ENCODE measurements at regions not wholly inside any gene's neighbourhood (a gene's known extent, or its start where the extent isn't known, plus 50 kb on each side); places are given as distances from the start of the nearest gene placed in this dataset.

GRCh38 chr15:56538901-56539545 lies 74.1 kb upstream of the MNS1 start:
- no peak for TF ChIP-seq POLR2A (IDR thresholded peaks at IDR 0.05)
- no peak for TF ChIP-seq CTCF (IDR thresholded peaks at IDR 0.05)
